HG03575 (cell line): ENCODE measurements at regions not wholly inside any gene's neighbourhood (a gene's known extent, or its start where the extent isn't known, plus 50 kb on each side); places are given as distances from the start of the nearest gene placed in this dataset.

Experiments used
- ATAC-seq: cut with Tn5 transposase; IDR thresholded peaks from one replicate; pipeline ENCODE4 v1.9.1; 2021; ENCODE audit not compliant: unreplicated experiment, insufficient number of reproducible peaks, low FRiP score; ENCODE audit errors: extremely low read depth

DNA sequence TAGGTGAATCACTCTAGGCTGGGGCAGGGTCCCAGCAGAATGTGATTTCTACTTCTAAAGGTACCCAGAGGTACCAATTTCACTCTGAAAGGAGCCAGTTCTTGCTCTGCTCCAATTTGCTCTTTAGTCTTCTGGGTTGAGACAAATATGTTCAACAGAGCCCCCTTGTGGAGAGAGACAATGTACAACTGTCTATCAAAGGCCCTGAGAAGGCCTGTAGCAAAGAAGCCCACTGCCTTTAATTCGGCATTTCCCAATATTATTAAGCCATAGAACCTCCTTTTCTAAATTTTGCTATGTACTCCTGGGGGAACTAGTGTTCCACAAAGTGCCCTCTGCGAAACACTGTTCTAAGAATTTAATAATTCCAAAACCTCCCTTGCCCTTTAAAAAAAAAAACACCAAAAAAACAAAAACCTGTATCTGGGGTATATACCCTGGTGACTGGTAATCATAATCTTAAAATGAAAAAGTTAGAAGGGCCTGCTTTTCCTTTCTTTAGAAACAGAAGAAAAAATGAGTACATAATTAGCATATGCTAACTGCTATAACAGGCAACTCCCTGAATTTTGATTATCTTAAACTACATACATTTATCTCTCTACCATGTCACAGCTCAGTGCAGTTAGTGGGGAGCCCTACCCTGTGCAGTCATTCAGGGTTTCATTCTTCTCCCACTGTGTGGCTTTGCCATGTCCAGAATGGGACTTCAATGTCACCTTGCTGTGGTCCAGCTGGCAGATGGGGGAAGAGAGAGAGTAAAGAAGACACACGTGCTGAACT lies 160.9 kb upstream of the BMPER start:
- no peak for ATAC-seq

DNA sequence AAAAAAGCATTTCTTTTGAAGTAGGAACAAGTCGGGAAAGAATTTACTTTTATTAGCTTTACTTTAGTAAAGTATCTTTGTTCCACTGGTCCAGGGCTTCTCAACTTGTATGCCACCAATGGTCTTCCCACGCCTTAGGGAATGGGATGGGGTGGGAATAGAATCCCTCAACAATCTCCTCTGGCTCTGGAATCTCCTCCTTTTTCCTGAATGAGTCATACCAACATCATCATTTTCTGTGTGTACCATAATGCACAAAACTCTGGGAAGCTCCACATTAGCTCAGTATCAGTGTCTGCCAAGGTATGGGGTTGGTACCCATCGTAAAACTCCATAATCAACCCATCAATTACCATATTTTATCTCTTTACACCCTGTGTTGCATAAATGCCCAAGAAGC lies 159.4 kb upstream of the BMPER start:
- ATAC-seq = no peak

DNA sequence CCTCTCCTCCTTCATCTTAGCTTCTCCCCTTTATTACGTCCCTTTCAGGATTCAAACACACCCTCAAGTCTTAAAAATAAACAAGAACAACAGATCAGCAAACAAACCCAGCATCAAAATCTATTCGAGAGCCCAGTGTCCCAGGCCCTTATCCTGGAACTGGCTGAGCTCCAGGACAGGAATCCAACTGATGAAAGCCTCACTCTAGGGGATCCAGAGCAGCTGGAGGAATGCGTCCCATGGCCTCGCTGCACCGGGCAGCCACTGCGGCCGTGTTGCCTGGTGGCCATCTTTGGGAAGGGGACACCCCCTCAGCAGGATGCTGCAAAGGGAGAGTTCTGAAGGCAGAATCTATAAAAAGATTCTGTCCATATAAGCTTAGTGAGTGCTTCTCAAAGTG lies 156.5 kb upstream of the BMPER start:
- no peak for ATAC-seq

DNA sequence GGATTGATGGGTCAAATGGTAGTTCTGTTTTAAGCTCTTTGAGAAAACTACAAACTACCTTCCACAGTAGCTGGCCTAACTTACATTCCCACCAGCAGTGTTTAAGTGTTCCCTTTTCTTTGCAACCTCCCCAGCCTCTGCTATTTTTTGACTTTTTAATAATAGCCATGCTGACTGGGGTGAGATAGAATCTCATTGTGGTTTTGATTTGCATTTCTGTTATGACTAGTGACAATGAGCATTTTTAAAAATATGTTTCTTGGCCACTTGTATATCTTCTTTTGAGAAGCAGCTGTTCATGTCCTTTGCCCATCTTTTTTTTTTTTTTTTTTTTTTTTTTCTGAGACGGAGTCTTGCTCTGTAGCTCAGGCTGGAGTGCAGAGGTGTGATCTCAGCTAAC lies 155.2 kb upstream of the BMPER start:
- peak; percentile 96 for ATAC-seq

DNA sequence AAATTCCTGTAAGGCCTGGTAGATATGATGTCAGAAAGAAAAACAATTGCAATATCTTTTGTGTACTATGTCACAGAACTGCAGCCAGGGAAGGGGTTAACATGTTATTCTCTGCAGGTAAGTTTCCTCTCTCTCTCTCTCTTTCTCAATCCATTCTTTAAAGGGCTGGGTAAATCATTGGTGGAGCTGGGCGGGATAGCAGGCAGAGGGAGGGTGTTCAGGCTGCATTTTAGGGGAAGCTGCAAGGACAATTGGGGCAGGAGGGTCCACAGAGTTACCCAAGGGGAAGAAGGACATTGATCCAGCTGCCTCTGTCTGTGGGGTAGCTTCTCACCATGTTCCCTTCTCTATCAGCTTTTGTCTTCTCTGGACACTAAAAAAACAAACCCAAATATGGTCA lies 153.9 kb upstream of the BMPER start:
- ATAC-seq = no peak

DNA sequence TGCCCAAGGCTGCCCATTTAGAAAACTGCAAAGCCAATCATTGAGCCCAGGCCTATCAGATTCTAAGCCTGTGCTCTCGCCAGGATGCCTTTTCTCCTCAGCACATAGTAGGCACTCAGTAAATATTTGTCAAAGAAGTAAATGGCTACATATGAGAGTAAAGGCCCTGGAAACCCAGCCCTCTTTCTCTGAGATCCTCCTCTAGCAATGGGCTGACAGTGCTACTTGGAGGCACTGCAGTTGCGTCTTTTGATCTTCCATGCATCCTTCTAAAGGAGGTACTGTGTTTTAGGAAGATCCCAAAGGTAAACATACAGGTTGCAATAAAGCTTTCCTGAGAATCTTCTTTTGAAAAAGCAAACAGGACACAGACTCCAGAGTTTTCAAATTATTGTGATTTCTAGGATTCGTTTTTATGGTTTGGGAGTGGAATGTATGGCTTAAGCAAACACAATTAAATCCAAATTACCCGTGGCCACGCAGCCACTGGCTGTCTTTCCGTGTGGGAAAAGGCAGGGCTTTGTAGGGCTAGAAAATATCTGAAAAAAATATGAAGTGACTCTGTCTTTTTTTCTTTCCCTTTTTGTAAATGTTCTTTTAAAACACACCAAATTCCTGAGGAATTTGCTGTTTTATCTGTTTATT lies 151.3 kb upstream of the BMPER start:
- no peak for ATAC-seq

DNA sequence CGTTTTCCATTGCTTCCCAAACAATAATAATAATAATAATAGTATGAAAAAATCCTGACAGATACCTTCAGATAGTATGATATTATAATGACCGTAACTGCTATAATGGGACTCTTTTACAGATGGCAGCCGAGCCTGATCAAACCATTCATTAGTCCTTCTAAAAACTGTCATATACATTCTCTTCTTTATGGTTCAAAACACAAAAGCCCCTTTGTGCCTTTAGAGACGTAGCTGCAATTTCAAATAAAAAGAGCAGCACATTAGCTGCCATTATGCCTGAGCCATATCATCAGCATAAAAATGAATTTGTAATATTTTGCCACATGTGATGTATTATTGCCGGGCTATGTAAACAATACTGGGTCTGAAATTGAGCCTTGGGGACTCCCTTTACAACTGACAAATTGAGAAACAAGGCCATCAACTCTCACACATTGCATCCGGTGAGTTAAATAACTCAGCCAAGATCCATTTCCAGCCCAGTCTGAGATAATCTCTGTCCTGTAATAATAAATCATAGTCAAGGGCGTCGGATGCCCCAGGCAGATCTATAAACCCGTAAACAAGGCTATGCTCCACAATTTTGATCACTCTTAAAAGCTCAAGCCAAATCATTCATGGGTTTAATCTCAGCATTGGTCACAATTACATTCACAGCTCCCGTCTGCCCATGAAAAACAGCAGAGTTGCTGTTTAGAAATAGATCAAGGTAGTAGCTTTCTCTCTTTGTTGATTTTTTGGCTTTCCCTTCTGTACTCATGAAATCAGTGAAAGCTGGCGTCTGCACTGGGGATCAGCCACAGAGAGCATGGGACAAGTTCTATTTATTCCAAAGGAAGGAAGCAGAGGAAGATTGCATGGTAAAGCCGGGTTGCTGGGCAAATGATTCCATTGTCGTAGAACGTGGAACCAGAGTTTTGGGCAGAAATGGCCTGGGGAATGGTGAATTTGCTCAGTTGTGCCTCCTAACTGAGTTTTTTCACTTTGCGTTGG lies 150.1 kb upstream of the BMPER start:
- ATAC-seq = no peak

DNA sequence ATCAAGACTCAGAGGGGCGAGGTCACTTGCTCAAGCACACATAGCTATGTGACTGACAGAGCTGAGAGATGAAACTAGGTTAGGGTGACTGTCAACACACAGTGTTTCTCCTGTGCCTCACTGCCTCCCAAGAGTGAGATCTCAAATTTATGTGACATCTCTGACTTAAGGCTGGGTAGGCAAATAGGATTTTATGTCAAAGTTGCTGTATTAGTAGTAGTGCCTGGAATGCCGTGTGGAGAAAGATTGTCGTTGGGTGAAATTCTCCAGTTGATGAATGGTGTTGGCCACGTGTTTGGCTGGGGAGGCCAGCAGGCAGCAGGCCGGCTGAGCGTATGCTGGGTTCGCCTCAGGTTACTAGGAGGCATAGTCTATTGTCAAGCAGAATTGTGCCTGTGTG lies 148.3 kb upstream of the BMPER start:
- no peak for ATAC-seq

DNA sequence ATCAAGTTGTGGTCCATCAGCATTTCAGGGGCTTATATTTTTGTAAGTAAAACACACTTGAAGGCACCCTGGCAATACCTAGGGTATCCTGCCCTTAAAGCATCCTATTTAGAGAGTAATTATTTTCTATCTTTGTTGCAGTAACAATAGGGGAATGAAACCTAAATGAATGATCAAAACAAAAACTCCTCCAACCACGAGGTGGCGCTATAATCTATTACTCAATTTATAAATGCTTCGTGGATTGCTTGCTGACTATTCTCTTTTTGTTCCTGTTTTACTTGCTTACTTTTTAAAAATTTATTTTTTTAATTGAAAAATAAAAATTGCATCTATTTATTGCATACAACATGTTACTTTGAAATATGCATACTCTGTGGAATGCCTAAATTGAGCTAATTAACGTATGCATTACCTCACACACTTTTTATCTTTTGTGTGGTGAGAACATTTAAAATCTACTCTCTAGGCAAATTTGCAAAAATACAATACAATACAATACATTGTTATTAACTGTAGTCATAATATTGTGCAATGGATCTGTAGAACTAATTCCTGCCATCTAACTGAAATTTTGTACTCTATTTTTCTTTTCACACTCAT lies 147.7 kb upstream of the BMPER start:
- ATAC-seq = no peak

DNA sequence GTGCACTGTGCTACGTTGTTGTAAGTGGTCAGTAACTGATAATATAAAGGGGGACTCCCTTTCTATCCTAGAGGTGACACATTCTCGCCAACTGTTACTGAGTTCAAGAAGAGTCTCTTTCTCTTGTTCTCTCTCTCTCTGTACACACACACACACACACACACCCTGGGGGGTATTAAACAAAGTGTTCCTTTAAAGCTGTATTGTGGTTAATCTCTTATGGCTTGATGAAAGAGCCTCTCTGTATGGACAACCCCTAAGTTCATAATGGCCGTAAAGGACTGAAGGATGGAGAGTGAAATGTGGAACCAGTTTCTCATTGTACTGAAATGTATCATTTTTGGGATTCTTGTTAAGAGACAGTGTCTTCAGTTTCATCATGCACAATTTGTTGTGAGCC lies 145.2 kb upstream of the BMPER start:
- ATAC-seq = no peak

DNA sequence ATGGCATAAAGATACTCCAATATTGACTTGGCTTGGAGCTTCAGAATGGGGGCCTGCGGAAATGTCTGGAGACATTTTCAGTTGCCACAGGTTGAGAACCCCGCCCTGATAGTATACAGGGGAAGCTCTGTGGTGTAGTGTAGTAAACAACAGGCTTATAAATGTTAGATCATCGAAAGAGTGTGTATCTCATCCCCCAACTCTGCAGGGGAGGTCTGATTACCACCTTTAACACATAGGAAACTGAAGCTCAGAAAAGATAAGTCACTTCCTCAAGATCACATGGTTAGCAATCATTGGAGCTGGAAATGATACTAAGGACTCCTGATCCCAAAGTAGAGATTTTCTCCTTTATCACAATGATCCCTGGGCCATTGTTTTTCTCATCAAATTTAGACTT lies 144.5 kb upstream of the BMPER start:
- no peak for ATAC-seq

DNA sequence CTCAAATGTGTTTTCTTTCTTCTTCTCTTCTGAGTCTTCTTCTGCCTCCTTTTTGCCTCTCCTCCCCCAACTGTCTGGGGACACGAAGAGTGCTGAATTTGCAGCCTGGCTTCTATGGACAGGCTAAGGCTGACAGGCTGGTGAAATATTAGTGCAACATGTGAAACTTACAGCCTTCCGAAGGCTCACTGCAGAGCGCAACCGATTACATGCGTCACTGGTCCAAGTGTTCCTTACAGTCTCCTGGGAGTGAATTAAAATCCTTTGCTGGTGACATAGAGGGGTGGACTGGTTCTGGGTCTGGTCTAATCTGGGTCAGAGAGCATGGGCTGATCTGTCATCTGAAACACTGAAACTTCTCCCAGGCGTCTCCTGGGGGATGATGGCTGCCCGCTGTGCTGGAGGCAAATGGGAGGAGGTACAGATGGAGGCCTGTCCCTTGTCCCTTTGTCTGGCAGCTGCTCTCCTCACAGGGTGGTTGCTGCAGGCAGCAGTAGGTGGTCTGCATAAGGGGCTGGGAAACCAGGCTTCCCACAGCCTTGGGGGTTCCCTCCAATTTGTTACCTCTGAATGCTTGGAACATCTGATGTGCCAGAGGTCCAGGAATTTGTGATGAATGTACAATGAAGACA lies 143.8 kb upstream of the BMPER start:
- ATAC-seq = no peak

DNA sequence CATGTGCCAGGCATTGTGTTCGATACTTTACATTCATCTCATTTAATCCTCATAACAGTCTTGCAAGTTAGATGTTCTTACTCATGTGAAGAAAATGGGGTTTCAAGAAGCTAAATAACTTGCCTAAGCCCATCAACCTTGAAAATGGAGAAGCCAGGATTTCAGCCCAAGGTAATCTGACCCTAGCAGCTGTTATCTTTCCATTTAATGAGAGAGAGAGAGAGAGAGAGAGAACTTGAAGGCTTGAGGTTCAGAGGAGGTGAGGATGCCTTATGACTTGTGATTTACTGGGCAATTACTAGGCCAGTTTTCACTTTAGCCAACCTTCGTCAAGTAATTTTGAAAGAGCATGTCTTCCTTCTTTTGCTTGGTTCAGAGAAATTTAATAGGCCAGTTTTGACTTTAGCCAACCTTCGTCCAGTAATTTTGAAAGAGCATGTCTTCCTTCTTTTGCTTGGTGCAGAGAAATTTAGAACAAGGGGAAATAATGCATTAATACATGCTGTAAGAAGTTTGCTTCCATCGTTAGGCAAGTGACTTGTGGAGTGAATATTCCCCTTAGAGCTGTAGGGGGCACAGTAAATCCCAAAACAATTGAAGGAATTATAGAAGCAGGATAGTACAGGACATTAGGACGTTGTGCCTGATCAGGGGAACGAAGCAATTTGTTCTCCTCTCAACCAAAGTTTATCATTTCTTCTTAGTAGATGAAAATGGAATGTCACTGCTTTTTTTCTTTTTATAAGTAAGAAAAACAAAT lies 143.0 kb upstream of the BMPER start:
- no peak for ATAC-seq

DNA sequence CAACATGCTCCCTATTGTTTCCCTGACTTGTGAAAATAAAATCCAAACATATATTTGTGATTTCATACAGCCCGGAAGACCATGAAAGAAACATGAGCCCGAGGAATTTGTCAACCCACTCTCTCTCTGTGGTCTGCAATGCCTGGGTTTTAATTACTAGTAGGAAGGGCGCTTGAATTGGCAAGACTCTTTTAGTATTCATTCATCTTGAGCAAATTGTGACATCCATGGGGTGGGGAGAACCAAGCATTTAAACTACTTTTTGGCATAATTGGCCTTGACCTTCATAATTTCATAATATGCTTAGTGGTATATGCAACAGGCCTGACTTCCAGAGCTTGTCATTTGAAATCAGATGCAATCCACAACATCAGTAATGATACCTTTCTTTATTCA lies 142.4 kb upstream of the BMPER start:
- ATAC-seq = no peak

DNA sequence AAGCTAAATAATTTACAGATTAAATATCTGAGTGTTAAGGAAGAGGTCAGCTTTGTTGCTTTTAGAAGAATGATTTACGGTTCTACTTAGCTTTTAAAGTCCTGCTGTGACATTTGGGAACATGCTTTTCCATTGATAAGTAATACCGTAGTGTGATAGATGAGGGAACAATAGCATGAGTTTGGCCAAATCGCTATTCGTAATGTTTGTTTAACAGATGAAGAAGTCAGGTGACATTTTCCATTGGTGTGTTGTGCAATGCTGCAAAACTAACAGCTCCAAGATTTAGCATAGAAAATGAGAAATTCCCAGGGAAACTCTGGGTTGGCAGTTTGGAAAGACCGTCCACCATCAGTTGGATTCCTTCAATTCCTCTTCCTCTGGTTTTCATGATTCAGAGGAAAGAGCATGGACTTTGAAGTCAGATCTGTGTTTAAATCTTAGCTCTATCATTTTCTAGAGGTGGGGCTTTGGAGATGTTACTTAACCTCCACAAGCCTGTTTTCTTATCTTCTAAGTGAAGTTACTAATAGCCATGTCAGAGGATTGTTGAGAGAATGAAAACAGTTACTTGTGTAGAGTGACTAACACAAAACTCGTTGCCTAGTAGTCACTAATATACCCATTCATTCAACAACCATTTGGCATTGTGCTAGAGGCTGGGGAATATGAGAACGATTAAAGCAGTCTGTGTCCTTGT lies 140.4 kb upstream of the BMPER start:
- ATAC-seq = no peak

DNA sequence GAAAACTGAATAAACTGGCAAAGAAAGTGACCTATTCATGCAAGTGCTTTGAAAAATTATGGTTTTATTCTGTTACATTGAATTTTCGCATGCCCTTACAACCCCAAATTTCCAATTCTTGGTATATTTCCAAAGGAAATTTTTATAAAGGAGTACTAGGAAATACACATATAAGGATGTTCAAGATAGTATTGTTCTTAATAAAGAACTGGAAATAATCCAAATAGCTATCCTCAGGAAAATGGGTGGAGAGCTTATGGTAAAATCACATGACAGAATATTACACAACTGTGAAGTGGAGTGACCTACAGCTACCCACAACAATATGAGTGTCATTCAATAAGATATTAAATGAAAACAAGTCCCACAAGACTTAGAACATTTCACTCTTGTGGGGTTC lies 138.9 kb upstream of the BMPER start:
- no peak for ATAC-seq

DNA sequence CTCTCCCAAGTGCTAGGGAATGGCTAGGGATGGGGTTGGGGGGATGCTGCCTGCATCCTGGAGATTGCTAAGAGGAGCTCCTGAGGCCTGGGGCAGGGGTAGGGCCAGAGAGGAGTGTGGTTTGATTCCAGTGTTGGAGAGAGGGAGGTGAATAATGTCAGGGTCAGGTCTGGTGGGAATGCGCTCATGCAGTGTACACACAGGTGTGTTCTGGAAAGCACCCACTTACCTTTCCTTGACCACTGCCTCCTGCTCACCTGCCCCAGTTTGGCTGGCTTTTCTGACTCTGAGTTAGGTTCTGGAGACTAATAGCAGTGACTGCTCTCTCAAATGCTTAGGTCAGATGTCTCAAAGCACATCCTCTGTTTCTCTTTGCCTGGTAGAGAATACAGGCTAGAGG lies 135.4 kb upstream of the BMPER start:
- no peak for ATAC-seq

DNA sequence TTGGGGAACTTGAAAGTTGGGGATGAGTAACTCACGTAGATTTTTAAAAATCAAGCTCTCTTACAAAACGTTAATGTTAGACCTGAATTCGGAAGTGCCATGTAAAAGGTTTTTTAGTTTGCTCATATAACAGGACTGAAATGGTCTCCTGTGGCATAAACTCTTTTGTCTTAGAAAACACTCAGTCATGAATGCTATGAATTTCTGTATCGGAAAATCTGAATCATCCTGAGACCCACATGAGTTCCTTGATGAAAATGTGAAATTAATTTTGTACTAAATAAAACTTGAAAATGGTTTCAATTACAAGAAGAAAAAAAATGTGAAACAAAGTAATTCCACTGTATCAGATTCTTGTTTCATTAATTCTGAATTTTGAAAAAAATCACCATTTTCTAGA lies 134.8 kb upstream of the BMPER start:
- no peak for ATAC-seq
